PC-9 (cell line): ENCODE measurements at regions not wholly inside any gene's neighbourhood (a gene's known extent, or its start where the extent isn't known, plus 50 kb on each side); places are given as distances from the start of the nearest gene placed in this dataset.
A peak's percentile ranks its signal among the peaks of the same experiment; 100 is the strongest.

Source experiments
- BruUV-seq: library from RNA; stranded (reverse); fragments of 400-500 nt; replicated peaks from 2 replicates; lab custom pipeline; 2021; lab: Mats Ljungman, UMichigan
- CTCF ChIA-PET: fragments of 300-600 bp; sonication (Branson Sonifier 250); formaldehyde crosslinking; loops from one replicate; lab custom pipeline; 2022; ENCODE audit warnings: antibody characterized with exemption; lab: Charles Lee
- POLR2A ChIA-PET: fragments of 300-600 bp; sonication (Branson Sonifier 250); formaldehyde crosslinking; loops from one replicate; lab custom pipeline; 2022; ENCODE audit warnings: antibody characterized with exemption; ENCODE audit not compliant: unreplicated experiment; lab: Charles Lee
- DNase-seq, 2 experiments: peaks; one replicate each; pipeline versions ENCODE4 v3.0.0 to v3.0.0-alpha.2; 2015 to 2022; ENCODE audit warnings: mixed read lengths in 1 of 2
- H2AFZ ChIP-seq: fragments of 200-600 bp; sonication (generic); 2 replicates; pipeline ENCODE4 v1.8.1; 2017; ENCODE audit warnings: antibody characterized with exemption
- H3F3A ChIP-seq: fragments of 200-600 bp; sonication (generic); 2 replicates; pipeline ENCODE4 v1.8.1; 2017; ENCODE audit warnings: antibody characterized with exemption, mild to moderate bottlenecking, low read depth; ENCODE audit not compliant: insufficient read depth
- H3K27ac ChIP-seq: fragments of 200-600 bp; sonication (generic); 2 replicates; pipeline ENCODE4 v1.6.1; 2016; ENCODE audit warnings: mixed run types
- H3K27me3 ChIP-seq: fragments of 200-600 bp; sonication (generic); 2 replicates; pipeline ENCODE4 v1.6.1; 2016; ENCODE audit warnings: low read depth, mixed run types; ENCODE audit not compliant: insufficient read depth
- H3K36me3 ChIP-seq: fragments of 200-600 bp; sonication (generic); 2 replicates; pipeline ENCODE4 v1.6.1; 2016; ENCODE audit warnings: low read depth, mixed run types
- H3K4me1 ChIP-seq: fragments of 200-600 bp; sonication (generic); replicated peaks from 2 replicates; pipeline ENCODE4 v1.6.1; 2016; ENCODE audit warnings: mixed run types; ENCODE audit not compliant: insufficient read depth
- H3K4me2 ChIP-seq: fragments of 200-600 bp; sonication (generic); 2 replicates; pipeline ENCODE4 v1.6.1; 2017; ENCODE audit warnings: mixed run types
- H3K4me3 ChIP-seq: fragments of 200-600 bp; sonication (generic); 2 replicates; pipeline ENCODE4 v1.6.1; 2016; ENCODE audit warnings: mixed run types
- H3K79me2 ChIP-seq: fragments of 200-600 bp; sonication (generic); 2 replicates; pipeline ENCODE4 v1.6.1; 2017; ENCODE audit warnings: low read depth, mixed run types
- H3K9me2 ChIP-seq: fragments of 200-600 bp; sonication (generic); 2 replicates; pipeline ENCODE4 v1.8.1; 2017; ENCODE audit warnings: mild to moderate bottlenecking; ENCODE audit not compliant: insufficient read depth
- H3K9me3 ChIP-seq: fragments of 200-600 bp; sonication (generic); 2 replicates; pipeline ENCODE4 v1.8.1; 2016; ENCODE audit warnings: low read depth; ENCODE audit not compliant: insufficient read depth
- H4K20me1 ChIP-seq: fragments of 200-600 bp; sonication (generic); 2 replicates; pipeline ENCODE4 v1.8.1; 2017; ENCODE audit not compliant: insufficient read depth
- EZH2 ChIP-seq: fragments of 200-600 bp; sonication (generic); IDR thresholded peaks from 2 replicates; pipeline ENCODE4 v1.8.0; 2017; ENCODE audit warnings: antibody characterized with exemption, low read depth
- intact Hi-C: fragments of 100-400 bp; cut with micrococcal nuclease; formaldehyde crosslinking; loops from one replicate; pipeline ENCODE4 v1.10.0; 2022; ENCODE audit not compliant: unreplicated experiment
- TF ChIP-seq, protein P1 (sequence below): fragments of 200-600 bp; sonication (generic); conservative IDR thresholded peaks from 2 replicates; pipeline ENCODE4 v1.6.1; 2017; ENCODE audit warnings: mixed run types, antibody characterized with exemption, mild to moderate bottlenecking, moderate library complexity

DNA sequence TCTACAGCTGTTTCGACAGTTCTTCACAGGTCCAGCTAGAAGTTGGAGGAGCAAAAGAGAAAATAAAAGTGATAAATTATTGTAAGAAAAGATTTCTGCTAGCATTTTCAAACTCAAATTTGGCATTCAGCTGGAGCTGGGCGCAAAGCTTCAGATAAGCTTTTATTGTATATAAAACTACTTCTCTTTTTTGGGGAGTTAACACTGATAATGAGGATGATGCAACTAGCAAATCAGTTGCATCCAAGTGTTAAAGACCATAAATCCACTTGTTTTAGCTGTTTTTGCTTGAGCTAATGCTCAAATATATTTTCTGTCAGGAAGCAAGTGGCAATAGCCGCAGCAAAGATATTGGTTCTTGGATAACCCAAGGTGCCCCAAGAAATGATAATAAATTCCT is 127.1 kb upstream of the PKN2 start:
- no TSS peak for BruUV-seq
- Histone ChIP-seq H3K4me3 (no peak overlapping the region), H3K79me2 (no peaks in the 10 kb centered on the region), H3K4me1 (no peaks in the 10 kb centered on the region), H3K27ac (no peak overlapping the region), H4K20me1 (no peaks in the 10 kb centered on the region), H3F3A (no peaks in the 10 kb centered on the region), H2AFZ (0 out of 2 replicates have a peak overlapping the region, but pooled peaks have one; percentile 6), H3K9me2 (no peaks in the 10 kb centered on the region; the same call in 1 of the 2 replicates), H3K36me3 (no peaks in the 10 kb centered on the region), H3K27me3 (no peaks in the 10 kb centered on the region), H3K9me3 (no peaks in the 10 kb centered on the region; the same call in 1 of the 2 replicates), H3K4me2 (no peak overlapping the region)
- no peak for DNase-seq
- CTCF ChIA-PET, result no interaction called here
- no peak for TF ChIP-seq EZH2
- TF ChIP-seq, protein P1, sequence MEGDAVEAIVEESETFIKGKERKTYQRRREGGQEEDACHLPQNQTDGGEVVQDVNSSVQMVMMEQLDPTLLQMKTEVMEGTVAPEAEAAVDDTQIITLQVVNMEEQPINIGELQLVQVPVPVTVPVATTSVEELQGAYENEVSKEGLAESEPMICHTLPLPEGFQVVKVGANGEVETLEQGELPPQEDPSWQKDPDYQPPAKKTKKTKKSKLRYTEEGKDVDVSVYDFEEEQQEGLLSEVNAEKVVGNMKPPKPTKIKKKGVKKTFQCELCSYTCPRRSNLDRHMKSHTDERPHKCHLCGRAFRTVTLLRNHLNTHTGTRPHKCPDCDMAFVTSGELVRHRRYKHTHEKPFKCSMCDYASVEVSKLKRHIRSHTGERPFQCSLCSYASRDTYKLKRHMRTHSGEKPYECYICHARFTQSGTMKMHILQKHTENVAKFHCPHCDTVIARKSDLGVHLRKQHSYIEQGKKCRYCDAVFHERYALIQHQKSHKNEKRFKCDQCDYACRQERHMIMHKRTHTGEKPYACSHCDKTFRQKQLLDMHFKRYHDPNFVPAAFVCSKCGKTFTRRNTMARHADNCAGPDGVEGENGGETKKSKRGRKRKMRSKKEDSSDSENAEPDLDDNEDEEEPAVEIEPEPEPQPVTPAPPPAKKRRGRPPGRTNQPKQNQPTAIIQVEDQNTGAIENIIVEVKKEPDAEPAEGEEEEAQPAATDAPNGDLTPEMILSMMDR, result no peak
- POLR2A ChIA-PET, result no interaction called here
- intact Hi-C loops, result no loop called here

DNA sequence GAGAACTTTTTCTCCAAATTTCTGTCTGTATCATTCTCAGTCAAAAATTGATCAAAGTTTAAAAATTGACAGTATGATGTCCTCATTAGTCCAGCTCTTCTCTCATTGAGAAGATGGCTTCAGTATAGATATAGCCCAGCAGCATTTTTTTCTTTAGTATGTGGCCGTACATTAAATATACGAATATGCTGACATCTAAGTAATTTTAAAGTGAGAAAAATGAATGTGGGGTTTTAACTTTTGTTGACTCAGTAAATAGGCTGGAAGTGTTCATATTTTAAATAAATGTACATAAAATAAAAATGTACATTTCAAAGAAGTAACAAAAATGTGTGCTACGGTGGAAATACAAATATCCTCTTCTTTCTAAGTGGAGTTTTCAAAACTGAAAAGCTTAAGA is 123.5 kb upstream of the PKN2 start:
- POLR2A ChIA-PET, result no interaction called here
- no TSS peak for BruUV-seq
- TF ChIP-seq, protein P1, result no peak
- no peak for TF ChIP-seq EZH2
- Histone ChIP-seq H3K4me2 (no peak overlapping the region), H3F3A (no peaks in the 10 kb centered on the region), H3K36me3 (no peaks in the 10 kb centered on the region), H3K27ac (no peak overlapping the region), H3K9me3 (no peaks in the 10 kb centered on the region; the same call in 1 of the 2 replicates), H3K79me2 (no peaks in the 10 kb centered on the region), H3K4me1 (no peaks in the 10 kb centered on the region), H4K20me1 (no peaks in the 10 kb centered on the region), H3K27me3 (0 out of 2 replicates have a peak, but pooled peaks cover 6% of the 10 kb centered on the region), H2AFZ (no peak overlapping the region), H3K9me2 (no peaks in the 10 kb centered on the region; the same call in 1 of the 2 replicates), H3K4me3 (no peak overlapping the region)
- intact Hi-C loops, result no loop called here
- CTCF ChIA-PET, result no interaction called here
- DNase-seq, result no peak

DNA sequence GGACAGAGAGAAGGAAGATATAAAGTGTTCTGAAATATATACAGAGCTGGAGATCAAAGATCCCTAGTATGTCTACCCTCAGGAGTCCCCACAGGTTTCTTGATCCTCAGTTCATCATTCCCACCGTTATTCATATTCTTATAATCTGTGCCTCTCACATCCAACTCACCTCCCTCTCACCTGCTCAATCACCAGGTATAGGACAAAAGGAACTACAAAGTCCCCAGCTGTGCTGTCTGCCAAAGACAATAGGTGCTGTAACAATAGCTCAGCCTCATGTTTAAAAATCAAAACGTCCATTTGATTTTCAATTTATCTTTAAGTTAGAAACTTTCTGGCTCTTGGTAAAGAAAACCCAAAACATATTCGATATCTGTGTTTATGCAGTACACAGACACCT is 121.1 kb upstream of the PKN2 start:
- ChIA-PET POLR2A (no interaction called here), CTCF (no interaction called here)
- no peak for TF ChIP-seq EZH2
- TF ChIP-seq, protein P1, result no peak
- H3K4me3 ChIP-seq, result no peak overlapping the region
- no peaks in the 10 kb centered on the region for H3F3A ChIP-seq
- no peaks in the 10 kb centered on the region for H3K79me2 ChIP-seq
- no peaks in the 10 kb centered on the region for H3K4me1 ChIP-seq
- no peaks in the 10 kb centered on the region for H3K9me2 ChIP-seq
- no peak overlapping the region for H3K27ac ChIP-seq
- no peaks in the 10 kb centered on the region; the same call in 1 of the 2 replicates for H3K9me3 ChIP-seq
- no peak overlapping the region for H3K4me2 ChIP-seq
- intact Hi-C loops, result no loop called here
- 0 out of 2 replicates have a peak, but pooled peaks cover 6% of the 10 kb centered on the region for H3K27me3 ChIP-seq
- no TSS peak for BruUV-seq
- no peaks in the 10 kb centered on the region for H4K20me1 ChIP-seq
- no peaks in the 10 kb centered on the region for H3K36me3 ChIP-seq
- no peak for DNase-seq
- H2AFZ ChIP-seq, result 0 out of 2 replicates have a peak overlapping the region, but pooled peaks have one; percentile 10
